HepG2 (cell line): ENCODE measurements at regions not wholly inside any gene's neighbourhood (a gene's known extent, or its start where the extent isn't known, plus 50 kb on each side); places are given as distances from the start of the nearest gene placed in this dataset.
A peak's percentile ranks its signal among the peaks of the same experiment; 100 is the strongest.

Experiments
- KMT2A ChIP-seq: sonication (generic); formaldehyde crosslinking; IDR thresholded peaks from 2 replicates; pipeline ENCODE4 v1.4.0; 2020; ENCODE audit warnings: missing genetic modification reagents
- MED1 ChIP-seq: sonication (generic); formaldehyde crosslinking; IDR thresholded peaks from 2 replicates; pipeline ENCODE4 v1.4.0; 2020; ENCODE audit warnings: missing genetic modification reagents
- MIXL1 ChIP-seq: IDR thresholded peaks from 2 replicates; pipeline ENCODE4 v1.6.1; 2016
- MXD4 ChIP-seq: IDR thresholded peaks from 2 replicates; pipeline ENCODE4 v1.6.1; 2016; ENCODE audit warnings: mild to moderate bottlenecking, missing biosample characterization, missing genetic modification reagents
- NCOA2 ChIP-seq: sonication (generic); formaldehyde crosslinking; IDR thresholded peaks from 2 replicates; pipeline ENCODE4 v1.8.0; 2022; ENCODE audit warnings: inconsistent platforms
- PHF5A ChIP-seq: IDR thresholded peaks from one replicate; pipeline ENCODE4 v1.6.1; 2018; ENCODE audit warnings: low read depth, missing genetic modification reagents; ENCODE audit not compliant: unreplicated experiment
- POLR2A ChIP-seq, 2 experiments: IDR thresholded peaks; 2 replicates each; pipeline ENCODE4 v1.6.1; 2011; ENCODE audit warnings: low read depth in 2 of 2, low read length in 2 of 2, mild to moderate bottlenecking in 1 of 2, moderate library complexity in 1 of 2; ENCODE audit not compliant: insufficient read depth in 1 of 2
- RBFOX2 ChIP-seq: fragments of 200-400 bp; formaldehyde crosslinking; IDR thresholded peaks from 2 replicates; pipeline ENCODE4 v1.6.1; 2017; ENCODE audit warnings: low read depth, mild to moderate bottlenecking, low read length
- RFXANK ChIP-seq: IDR thresholded peaks from 2 replicates; pipeline ENCODE4 v1.6.1; 2016
- SAFB2 ChIP-seq: sonication (generic); formaldehyde crosslinking; IDR thresholded peaks from 2 replicates; pipeline ENCODE4 v1.5.1; 2020; ENCODE audit warnings: missing genetic modification reagents, low read depth, mild to moderate bottlenecking, borderline replicate concordance
- SMAD3 ChIP-seq: sonication (generic); formaldehyde crosslinking; IDR thresholded peaks from 2 replicates; pipeline ENCODE4 v1.4.0; 2020; ENCODE audit warnings: missing genetic modification reagents
- SMYD3 ChIP-seq: sonication (generic); formaldehyde crosslinking; IDR thresholded peaks from 2 replicates; pipeline ENCODE4 v1.8.1; 2023; ENCODE audit warnings: mild to moderate bottlenecking, missing genetic modification reagents
- SNAI1 ChIP-seq: sonication (generic); formaldehyde crosslinking; IDR thresholded peaks from 2 replicates; pipeline ENCODE4 v1.5.0; 2020; ENCODE audit warnings: mild to moderate bottlenecking, missing genetic modification reagents, borderline replicate concordance
- ZNF407 ChIP-seq: sonication (generic); formaldehyde crosslinking; IDR thresholded peaks from one replicate; pipeline ENCODE4 v1.5.1; 2020; ENCODE audit warnings: mild to moderate bottlenecking, missing genetic modification reagents; ENCODE audit errors: not compliant biosample characterization
- ZNF430 ChIP-seq: sonication (generic); formaldehyde crosslinking; IDR thresholded peaks from 2 replicates; pipeline ENCODE4 v1.9.0; 2021; ENCODE audit warnings: mild to moderate bottlenecking, missing genetic modification reagents
- ZNF512B ChIP-seq: sonication (generic); formaldehyde crosslinking; IDR thresholded peaks from 2 replicates; pipeline ENCODE4 v1.5.1; 2020; ENCODE audit warnings: missing genetic modification reagents, mild to moderate bottlenecking, borderline replicate concordance
- ZNF780A ChIP-seq: sonication (generic); formaldehyde crosslinking; IDR thresholded peaks from 2 replicates; pipeline ENCODE4 v1.8.0; 2022; ENCODE audit warnings: mild to moderate bottlenecking, missing genetic modification reagents, moderate library complexity
- ZNF788 ChIP-seq: sonication (generic); formaldehyde crosslinking; IDR thresholded peaks from 2 replicates; pipeline ENCODE4 v1.5.0; 2020; ENCODE audit warnings: mild to moderate bottlenecking, missing genetic modification reagents, borderline replicate concordance
- ZNF878 ChIP-seq: sonication (generic); formaldehyde crosslinking; IDR thresholded peaks from 2 replicates; pipeline ENCODE4 v1.8.1; 2023; ENCODE audit warnings: mild to moderate bottlenecking, missing genetic modification reagents, moderate library complexity

GRCh38 chr5:38163636-38164237 lies 94.6 kb upstream of the EGFLAM start (continued):
- TF ChIP-seq ZNF407 (CRISPR knock-in tag) (no peak), MXD4 (CRISPR knock-in tag) (peak; percentile 27; the same call in 1 of the 2 replicates), MIXL1 (CRISPR knock-in tag) (peak; percentile 94), SMYD3 (CRISPR knock-in tag) (no peak), RBFOX2 (no peak), POLR2A (IDR thresholded peaks at IDR 0.05; ENCODE audit: insufficient read depth in 1 of 2, low read depth in 2 of 2, low read length in 2 of 2) (no peak), SMAD3 (peak; percentile 59), ZNF430 (CRISPR knock-in tag) (no peak), PHF5A (CRISPR knock-in tag) (no peak), KMT2A (CRISPR knock-in tag) (no peak), SNAI1 (CRISPR knock-in tag) (no peak), NCOA2 (CRISPR knock-in tag) (peak; percentile 94), ZNF512B (CRISPR knock-in tag) (no peak), RFXANK (CRISPR knock-in tag) (no peak), ZNF788 (CRISPR knock-in tag) (no peak), ZNF780A (no peak), MED1 (CRISPR knock-in tag) (peak; percentile 97), ZNF878 (peak; percentile 48; the same call in 1 of the 2 replicates), SAFB2 (no peak; the same call in 1 of the 2 replicates)
